ENCODE measurements at regions not wholly inside any gene's neighbourhood (a gene's known extent, or its start where the extent isn't known, plus 50 kb on each side); places are given as distances from the start of the nearest gene placed in this dataset.

DNA sequence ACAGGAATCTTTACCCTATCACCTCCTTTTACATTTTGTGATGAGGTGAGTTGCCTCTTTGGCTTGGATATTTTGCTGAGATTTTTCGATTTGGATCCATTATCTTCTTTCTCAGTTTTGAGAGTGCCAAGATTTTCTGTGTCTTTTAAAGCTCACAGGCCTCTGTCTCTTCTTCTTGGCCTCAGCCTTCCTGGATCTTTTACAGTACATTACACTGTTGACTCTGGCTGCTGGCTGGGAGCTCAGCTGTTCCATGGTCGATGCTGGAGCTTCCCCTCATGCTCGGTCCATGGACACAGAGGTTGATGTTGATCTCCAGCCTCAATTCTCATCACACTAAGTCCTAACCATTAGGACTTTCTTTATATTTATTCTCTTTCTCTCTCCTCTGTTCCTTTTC lies 332.8 kb upstream of the UBE2E3 start:
- TF ChIP-seq, protein P1, sequence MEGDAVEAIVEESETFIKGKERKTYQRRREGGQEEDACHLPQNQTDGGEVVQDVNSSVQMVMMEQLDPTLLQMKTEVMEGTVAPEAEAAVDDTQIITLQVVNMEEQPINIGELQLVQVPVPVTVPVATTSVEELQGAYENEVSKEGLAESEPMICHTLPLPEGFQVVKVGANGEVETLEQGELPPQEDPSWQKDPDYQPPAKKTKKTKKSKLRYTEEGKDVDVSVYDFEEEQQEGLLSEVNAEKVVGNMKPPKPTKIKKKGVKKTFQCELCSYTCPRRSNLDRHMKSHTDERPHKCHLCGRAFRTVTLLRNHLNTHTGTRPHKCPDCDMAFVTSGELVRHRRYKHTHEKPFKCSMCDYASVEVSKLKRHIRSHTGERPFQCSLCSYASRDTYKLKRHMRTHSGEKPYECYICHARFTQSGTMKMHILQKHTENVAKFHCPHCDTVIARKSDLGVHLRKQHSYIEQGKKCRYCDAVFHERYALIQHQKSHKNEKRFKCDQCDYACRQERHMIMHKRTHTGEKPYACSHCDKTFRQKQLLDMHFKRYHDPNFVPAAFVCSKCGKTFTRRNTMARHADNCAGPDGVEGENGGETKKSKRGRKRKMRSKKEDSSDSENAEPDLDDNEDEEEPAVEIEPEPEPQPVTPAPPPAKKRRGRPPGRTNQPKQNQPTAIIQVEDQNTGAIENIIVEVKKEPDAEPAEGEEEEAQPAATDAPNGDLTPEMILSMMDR (IDR thresholded peaks at IDR 0.05): no peak
- TF ChIP-seq POLR2AphosphoS5 (IDR thresholded peaks at IDR 0.05) (no peak), EP300 (IDR thresholded peaks at IDR 0.05) (no peak)
